Gastroesophageal sphincter (tissue), 4 donors: ENCODE measurements at regions not wholly inside any gene's neighbourhood (a gene's known extent, or its start where the extent isn't known, plus 50 kb on each side); places are given as distances from the start of the nearest gene placed in this dataset.

Experiments used
- ATAC-seq: fragments of 150-250 bp; one replicate; pipeline ENCODE4 v1.9.1; 2016; ENCODE audit warnings: mild to moderate bottlenecking, moderate library complexity
- H3K27ac ChIP-seq, 4 donors: fragments of 200-600 bp; sonication (generic) in 3 of 4; 1 replicate in 3 of 4; 2 replicates in 1 of 4; pipeline ENCODE4 v1.5.1; 2016 to 2019
- H3K27me3 ChIP-seq: fragments of 200-600 bp; sonication (generic); one replicate; pipeline ENCODE4 v1.5.1; 2019
- H3K36me3 ChIP-seq, 2 donors: fragments of 200-600 bp; sonication (generic); one replicate each; pipeline ENCODE4 v1.5.1; 2019; ENCODE audit warnings: control low read depth in 1 of 2
- H3K4me1 ChIP-seq, 3 donors: fragments of 200-600 bp; sonication (generic); 1 replicate in 2 of 3; 2 replicates in 1 of 3; pipeline ENCODE4 v1.5.1; 2016 to 2019; ENCODE audit warnings: control low read depth in 2 of 3
- H3K4me3 ChIP-seq, 2 donors: fragments of 200-600 bp; sonication (generic); one replicate each; pipeline ENCODE4 v1.5.1; 2019; ENCODE audit warnings: mild to moderate bottlenecking in 1 of 2, moderate library complexity in 1 of 2
- H3K9me3 ChIP-seq, 3 donors: fragments of 200-600 bp; sonication (generic); one replicate each; pipeline ENCODE4 v1.5.1; 2017 to 2019; ENCODE audit warnings: control low read depth in 2 of 3
- EP300 ChIP-seq: sonication (generic); formaldehyde crosslinking; IDR thresholded peaks from one replicate; pipeline ENCODE4 v1.6.1; 2017; ENCODE audit warnings: antibody characterized with exemption, mild to moderate bottlenecking
- POLR2A ChIP-seq, 2 donors: fragments of 450-650 bp; IDR thresholded peaks; one replicate each; pipeline ENCODE4 v1.6.1; 2017; ENCODE audit warnings: antibody characterized with exemption in 2 of 2, mild to moderate bottlenecking in 2 of 2, moderate library complexity in 1 of 2
- POLR2AphosphoS5 ChIP-seq: sonication (generic); formaldehyde crosslinking; IDR thresholded peaks from one replicate; pipeline ENCODE4 v1.6.1; 2017; ENCODE audit warnings: antibody characterized with exemption
- WGBS, 2 donors: methylation state at CpG; one replicate each; pipeline ENCODE4 v1.1.5; 2018; ENCODE audit warnings: low coverage in 1 of 2; 5-methylcytosine and 5-hydroxymethylcytosine counted together
- TF ChIP-seq, protein P1 (sequence below), 4 experiments: fragments of 200-600 bp in 2 of 4; fragments of 450-650 bp in 2 of 4; sonication (generic) in 1 of 4; IDR thresholded peaks; one replicate each; pipeline ENCODE4 v1.5.1; 2017 to 2019; ENCODE audit warnings: antibody characterized with exemption in 4 of 4, mild to moderate bottlenecking in 2 of 4, moderate library complexity in 2 of 4

DNA sequence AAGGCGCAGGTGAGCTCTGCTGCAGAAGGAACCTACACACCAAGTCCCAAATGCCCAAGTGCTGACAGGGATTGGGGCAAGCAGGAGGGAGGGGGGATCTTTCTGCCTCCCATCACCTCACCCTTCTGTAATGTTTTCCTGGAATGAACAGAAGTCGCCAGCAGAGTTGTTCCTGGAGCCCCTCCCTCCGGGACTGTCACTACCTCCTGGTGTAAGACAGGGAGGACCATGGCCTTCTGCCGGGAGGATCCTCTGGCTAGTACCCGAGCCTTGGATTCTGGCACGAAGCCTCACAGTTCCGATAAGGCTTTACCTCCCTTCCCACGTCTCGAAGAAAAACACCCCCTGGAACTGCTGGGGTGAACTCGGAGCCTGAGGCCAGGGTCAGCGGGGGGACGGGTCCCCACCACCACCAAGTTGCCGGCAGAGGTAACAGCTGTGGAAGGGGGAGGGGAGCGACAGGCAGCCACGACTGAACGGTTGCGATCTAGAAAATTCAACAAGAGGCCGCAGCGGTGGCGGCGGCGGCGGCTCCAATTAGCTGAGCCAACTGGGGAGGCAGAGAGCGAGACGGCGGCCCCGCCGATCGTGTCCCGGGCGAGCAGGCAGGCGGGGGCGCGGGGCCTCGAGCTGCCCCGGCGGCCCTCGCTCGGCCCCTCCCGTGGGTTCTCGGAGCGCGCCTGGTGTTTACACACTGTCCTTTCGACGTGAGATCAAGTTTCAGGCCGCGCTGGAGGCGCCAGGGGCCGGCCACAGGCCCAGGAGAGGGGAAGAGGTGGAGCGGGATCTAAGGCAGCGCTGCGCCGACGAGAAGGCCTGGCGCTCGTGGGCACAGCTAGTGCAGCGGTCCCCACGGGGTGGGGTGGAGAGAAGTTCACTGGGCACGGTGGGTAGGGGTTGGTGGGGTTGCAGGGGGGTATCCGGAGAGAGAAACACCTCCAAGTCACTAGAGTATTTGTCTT lies 53.7 kb upstream of the BCOR start:
- Histone ChIP-seq H3K27me3 (no peaks in the 10 kb centered on the region), H3K4me1 (peaks cover 0 to 49% (median 9%) of the 10 kb centered on the region in 3 donors), H3K36me3 (no peaks in the 10 kb centered on the region), H3K9me3 (no peaks in the 10 kb centered on the region), H3K4me3 (no peak overlapping the region), H3K27ac (peak overlapping the region in 2 of 4 donors; percentile 74 to 76)
- no peak for ATAC-seq
- WGBS, 2 donors = no CpG with 5 or more reads among the region's 60 CpGs
- no peak for TF ChIP-seq POLR2AphosphoS5
- TF ChIP-seq, protein P1, sequence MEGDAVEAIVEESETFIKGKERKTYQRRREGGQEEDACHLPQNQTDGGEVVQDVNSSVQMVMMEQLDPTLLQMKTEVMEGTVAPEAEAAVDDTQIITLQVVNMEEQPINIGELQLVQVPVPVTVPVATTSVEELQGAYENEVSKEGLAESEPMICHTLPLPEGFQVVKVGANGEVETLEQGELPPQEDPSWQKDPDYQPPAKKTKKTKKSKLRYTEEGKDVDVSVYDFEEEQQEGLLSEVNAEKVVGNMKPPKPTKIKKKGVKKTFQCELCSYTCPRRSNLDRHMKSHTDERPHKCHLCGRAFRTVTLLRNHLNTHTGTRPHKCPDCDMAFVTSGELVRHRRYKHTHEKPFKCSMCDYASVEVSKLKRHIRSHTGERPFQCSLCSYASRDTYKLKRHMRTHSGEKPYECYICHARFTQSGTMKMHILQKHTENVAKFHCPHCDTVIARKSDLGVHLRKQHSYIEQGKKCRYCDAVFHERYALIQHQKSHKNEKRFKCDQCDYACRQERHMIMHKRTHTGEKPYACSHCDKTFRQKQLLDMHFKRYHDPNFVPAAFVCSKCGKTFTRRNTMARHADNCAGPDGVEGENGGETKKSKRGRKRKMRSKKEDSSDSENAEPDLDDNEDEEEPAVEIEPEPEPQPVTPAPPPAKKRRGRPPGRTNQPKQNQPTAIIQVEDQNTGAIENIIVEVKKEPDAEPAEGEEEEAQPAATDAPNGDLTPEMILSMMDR (IDR thresholded peaks at IDR 0.05) = no peak
- no peak for TF ChIP-seq EP300
- TF ChIP-seq POLR2A (IDR thresholded peaks at IDR 0.05) = no peak

DNA sequence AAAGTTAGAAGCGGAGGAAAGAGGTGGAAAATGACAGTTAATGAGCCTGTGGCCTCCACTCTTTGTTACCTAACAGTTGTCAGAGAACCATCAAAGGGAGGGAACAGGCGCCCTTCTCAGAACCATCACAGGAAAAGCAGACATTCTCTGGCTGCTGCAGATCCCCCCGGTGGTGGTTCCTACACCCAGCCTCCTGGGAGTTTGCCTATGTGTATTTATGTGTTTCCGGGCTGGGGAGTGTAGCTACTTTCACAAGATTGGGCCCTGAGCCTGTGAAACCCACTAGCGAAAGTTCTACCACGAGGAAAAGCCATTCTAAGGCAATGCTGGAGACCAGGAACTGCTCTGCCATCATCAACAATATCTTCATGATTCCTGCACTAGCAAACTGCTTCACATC lies 52.7 kb upstream of the BCOR start:
- H3K36me3 ChIP-seq = no peaks in the 10 kb centered on the region
- ATAC-seq = no peak
- TF ChIP-seq EP300 = no peak
- no peak for TF ChIP-seq POLR2AphosphoS5
- no peak for TF ChIP-seq POLR2A (IDR thresholded peaks at IDR 0.05)
- TF ChIP-seq, protein P1 (IDR thresholded peaks at IDR 0.05) = no peak
- H3K9me3 ChIP-seq = no peaks in the 10 kb centered on the region
- 46% methylated on average over 4 of the region's 6 CpGs; no CpG with 5 or more reads in 1 of the 2 donors for WGBS, 2 donors
- H3K4me3 ChIP-seq = no peak overlapping the region
- no peaks in the 10 kb centered on the region for H3K27me3 ChIP-seq
- no peak overlapping the region for H3K27ac ChIP-seq
- peaks cover 0 to 47% (median 9%) of the 10 kb centered on the region in 3 donors for H3K4me1 ChIP-seq

DNA sequence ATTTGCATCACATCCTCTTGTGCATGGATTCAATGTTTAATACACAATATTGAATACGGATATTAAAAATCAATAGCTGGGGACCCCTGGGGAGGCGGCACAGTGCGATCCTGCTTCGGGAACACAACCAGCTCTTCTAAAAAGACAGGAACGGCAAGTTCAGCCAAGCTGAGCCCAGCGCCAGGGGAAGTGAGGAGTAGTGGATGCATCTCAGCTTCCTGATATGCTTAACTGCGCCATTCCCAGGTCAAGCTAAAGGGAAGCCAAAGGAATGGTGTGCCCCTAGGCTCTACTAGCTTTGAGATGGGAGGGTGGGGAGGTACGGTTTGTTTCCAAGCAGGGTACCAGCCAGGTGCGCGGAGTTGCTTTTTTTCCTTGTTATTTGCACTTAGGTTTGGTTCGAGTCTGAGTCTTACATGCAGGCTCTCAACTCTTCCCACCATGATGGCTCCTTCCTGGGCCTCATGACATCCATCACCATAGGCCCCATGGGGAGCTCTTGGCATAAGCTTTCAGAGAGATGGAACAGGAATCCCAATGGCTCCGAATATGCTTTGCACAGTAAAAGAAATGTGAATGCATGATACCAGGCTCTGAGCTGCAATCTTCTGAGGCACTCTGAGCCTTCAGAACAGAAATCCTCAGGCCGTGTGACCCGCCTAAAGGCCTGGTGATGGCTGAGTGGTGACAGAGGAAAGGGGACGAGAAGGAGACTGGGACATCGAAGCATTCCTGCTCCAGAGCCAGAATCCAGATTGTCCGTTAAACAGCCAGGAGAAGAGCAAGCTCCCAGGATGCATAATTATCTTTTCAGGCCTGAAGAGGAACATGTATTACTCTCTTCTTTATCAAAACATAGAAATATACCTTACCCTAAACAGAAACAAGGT lies 51.8 kb upstream of the BCOR start:
- no peak for ATAC-seq
- H3K4me3 ChIP-seq = no peak overlapping the region
- no peaks in the 10 kb centered on the region for H3K9me3 ChIP-seq
- 57 to 73% methylated on average over 9 to 15 of the region's 17 CpGs for WGBS, 2 donors
- peak overlapping the region in 1 of 4 donors; percentile 11 for H3K27ac ChIP-seq
- H3K4me1 ChIP-seq = peaks cover 0 to 47% (median 9%) of the 10 kb centered on the region in 3 donors
- H3K36me3 ChIP-seq = no peaks in the 10 kb centered on the region
- TF ChIP-seq POLR2A (IDR thresholded peaks at IDR 0.05) = no peak
- TF ChIP-seq EP300 = no peak
- TF ChIP-seq, protein P1 (IDR thresholded peaks at IDR 0.05) = no peak
- no peak for TF ChIP-seq POLR2AphosphoS5
- H3K27me3 ChIP-seq = no peaks in the 10 kb centered on the region

- Histone ChIP-seq H3K4me1 (peaks cover 0 to 38% (median 9%) of the 10 kb centered on the region in 3 donors), H3K27ac (peak overlapping the region in 1 of 4 donors; percentile 11)
- TF ChIP-seq, protein P1 (IDR thresholded peaks at IDR 0.05) = no peak
- TF ChIP-seq EP300 (no peak), POLR2AphosphoS5 (no peak), POLR2A (IDR thresholded peaks at IDR 0.05) (no peak)
These were observed 50.9 kb upstream of the BCOR start for GRCh38 chrX:40148385-40149285.

More at GRCh38 chrX:40148385-40149285, 50.9 kb upstream of the BCOR start:
- H3K9me3 ChIP-seq = no peaks in the 10 kb centered on the region
- no peaks in the 10 kb centered on the region for H3K27me3 ChIP-seq
- no peak overlapping the region for H3K4me3 ChIP-seq
- no peak for ATAC-seq
- H3K36me3 ChIP-seq = no peaks in the 10 kb centered on the region
- 22% methylated on average over 6 of the region's 24 CpGs; no CpG with 5 or more reads in 1 of the 2 donors for WGBS, 2 donors
